ENCODE measurements at regions not wholly inside any gene's neighbourhood (a gene's known extent, or its start where the extent isn't known, plus 50 kb on each side); places are given as distances from the start of the nearest gene placed in this dataset.

GRCh38 chr2:122737429-122738077 is 982.1 kb downstream of the TSN start:
- TF ChIP-seq POLR2A (IDR thresholded peaks at IDR 0.05) (no peak), EP300 (IDR thresholded peaks at IDR 0.05) (no peak)

All from ovary (tissue), 1 donor.